HG03135 (cell line): ENCODE measurements at regions not wholly inside any gene's neighbourhood (a gene's known extent, or its start where the extent isn't known, plus 50 kb on each side); places are given as distances from the start of the nearest gene placed in this dataset.

ENCODE experiments used
- ATAC-seq: cut with Tn5 transposase; IDR thresholded peaks from one replicate; pipeline ENCODE4 v1.9.1; 2021; ENCODE audit warnings: mild to moderate bottlenecking, moderate library complexity; ENCODE audit not compliant: unreplicated experiment

GRCh38 chr11:130816546-130817329 is 99.5 kb downstream of the SNX19 start:
- ATAC-seq = no peak

- no peak for ATAC-seq
Measured at GRCh38 chr11:130817330-130817944, 98.8 kb downstream of the SNX19 start.

- ATAC-seq = no peak
Measured at GRCh38 chr11:130819625-130820024, 96.7 kb downstream of the SNX19 start.
